GM18502 (cell line): ENCODE measurements at regions not wholly inside any gene's neighbourhood (a gene's known extent, or its start where the extent isn't known, plus 50 kb on each side); places are given as distances from the start of the nearest gene placed in this dataset.
A peak's percentile ranks its signal among the peaks of the same experiment; 100 is the strongest.
"Not testable (repeated sequence)": the region's sequence is repeated elsewhere in the genome, so short reads cannot be mapped to it uniquely, and the experiment has no call there.

Source experiments
- ATAC-seq: cut with Tn5 transposase; IDR thresholded peaks from one replicate; pipeline ENCODE4 v1.9.1; 2021; ENCODE audit warnings: mild to moderate bottlenecking; ENCODE audit not compliant: unreplicated experiment, poor library complexity

- no peak for ATAC-seq
Observed at GRCh38 chr11:97078443-97078842, 688.6 kb downstream of the JRKL start.

GRCh38 chr11:97079244-97079643 is 689.4 kb downstream of the JRKL start:
- no peak for ATAC-seq

DNA sequence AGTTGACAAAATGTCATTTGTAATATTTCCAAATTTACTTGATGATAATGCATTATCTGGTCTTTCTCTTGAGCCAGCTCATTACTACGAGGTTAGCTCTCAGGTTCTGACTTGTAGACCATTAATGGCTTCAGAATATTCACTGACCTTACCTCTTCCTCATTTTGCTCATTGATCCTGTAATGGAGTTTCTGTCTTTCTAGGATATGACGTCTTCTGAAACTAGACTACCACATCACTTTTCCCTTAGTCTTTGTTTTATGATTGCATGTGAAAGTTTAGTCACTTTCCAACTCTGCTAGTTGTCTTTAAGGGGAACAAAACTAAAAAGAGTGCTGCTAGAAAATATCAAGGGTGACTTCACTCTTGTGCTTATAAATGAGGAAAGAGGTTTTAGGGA is 697.6 kb downstream of the JRKL start:
- no peak for ATAC-seq

GRCh38 chr11:97092823-97093222 is 703.0 kb downstream of the JRKL start:
- no peak for ATAC-seq

DNA sequence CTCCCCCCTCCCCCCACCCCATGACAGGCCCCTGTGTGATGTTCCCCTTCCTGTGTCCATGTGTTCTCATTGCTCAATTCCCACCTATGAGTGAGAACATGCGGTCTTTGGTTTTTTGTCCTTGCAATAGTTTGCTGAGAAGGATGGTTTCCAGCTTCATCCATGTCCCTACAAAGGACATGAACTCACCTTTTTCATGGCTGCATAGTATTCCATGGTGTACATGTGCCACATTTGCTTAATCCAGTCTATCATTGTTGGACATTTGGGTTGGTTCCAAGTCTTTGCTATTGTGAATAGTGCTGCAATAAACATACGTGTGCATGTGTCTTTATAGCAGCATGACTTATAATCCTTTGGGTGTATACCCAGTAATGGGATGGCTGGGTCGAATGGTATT is 712.4 kb downstream of the JRKL start:
- ATAC-seq, result not testable (repeated sequence)

DNA sequence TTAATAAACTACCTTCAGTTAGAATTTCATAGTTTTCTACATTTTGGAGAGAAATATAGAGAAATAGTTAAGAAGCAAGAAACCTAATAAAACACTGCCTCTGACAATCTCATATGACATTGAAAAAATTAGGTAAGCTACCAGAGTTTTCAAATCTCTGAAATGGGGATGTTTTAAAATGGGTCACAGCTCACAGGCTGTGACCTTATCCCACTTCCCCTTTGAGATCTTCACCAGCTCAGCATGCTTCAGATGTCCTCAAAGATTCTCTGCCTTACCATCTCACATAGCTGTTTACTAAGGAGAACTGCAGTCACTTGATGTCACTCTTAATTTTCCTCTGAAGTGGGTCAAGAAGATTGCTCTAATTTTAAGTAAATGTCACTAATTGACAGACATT is 717.8 kb downstream of the JRKL start:
- ATAC-seq, result peak; percentile 41

GRCh38 chr11:97109078-97109477 is 719.3 kb downstream of the JRKL start:
- no peak for ATAC-seq

DNA sequence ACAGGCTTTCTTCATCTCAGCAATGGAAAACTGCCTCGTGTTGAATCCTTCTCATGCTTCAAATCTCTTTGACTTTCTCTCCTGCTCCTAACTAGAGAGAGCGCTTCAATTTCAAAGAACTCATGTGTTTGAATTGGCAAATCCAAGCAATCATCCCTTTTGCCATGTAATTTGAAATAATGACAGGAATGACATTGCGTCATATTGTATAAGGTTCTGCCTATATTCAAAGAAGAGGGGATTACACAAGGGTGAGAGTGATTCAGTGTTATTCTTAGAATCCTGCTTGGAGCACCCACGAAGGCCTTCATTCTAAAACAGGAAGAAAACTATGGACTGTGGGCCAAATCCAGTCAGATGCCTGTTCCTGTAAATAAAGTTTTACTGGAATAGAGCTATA is 720.6 kb downstream of the JRKL start:
- no peak for ATAC-seq

DNA sequence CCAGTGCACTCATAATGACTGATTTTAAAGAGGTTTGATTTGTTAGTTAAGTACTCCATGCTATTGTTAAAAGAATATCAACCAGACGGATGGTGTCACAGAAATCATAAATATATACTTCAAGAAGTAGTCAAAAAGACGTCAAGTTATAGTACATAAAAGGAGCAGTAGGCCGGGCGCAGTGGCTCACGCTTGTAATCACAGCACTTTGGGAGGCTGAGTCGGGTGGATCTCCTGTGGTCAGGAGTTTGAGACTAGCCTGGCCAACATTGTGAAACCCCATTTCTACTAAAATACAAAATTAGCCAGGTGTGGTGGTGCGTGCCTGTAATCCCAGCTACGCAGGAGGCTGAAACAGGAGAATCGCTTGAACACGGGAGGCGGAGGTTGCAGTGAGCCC is 721.7 kb downstream of the JRKL start:
- no peak for ATAC-seq

- ATAC-seq, result no peak
Observed at GRCh38 chr11:97118614-97119200, 728.9 kb downstream of the JRKL start.

- no peak for ATAC-seq
Observed at GRCh38 chr11:97123237-97123636, 733.4 kb downstream of the JRKL start.

DNA sequence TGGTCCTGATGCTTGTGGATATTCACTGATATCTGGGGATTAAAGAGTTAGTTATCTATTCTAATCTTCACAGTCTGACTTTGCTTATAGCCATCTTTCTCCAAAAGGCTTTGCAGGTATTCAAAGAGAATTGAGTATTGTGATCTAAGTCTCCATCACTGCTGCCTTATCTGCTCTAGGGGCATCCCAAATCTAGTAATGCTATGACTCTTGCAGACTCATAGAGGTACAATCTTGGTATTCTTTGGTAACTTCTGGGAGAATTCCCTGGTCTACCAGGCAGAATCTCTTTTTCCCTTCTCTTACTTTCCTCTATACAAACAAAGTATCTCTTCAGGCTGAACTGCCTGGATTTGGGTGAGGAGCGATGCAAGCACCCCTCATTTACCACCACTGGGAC is 746.3 kb downstream of the JRKL start:
- ATAC-seq, result peak; percentile 65

- ATAC-seq, result no peak
Observed at GRCh38 chr11:97140885-97141494, 751.2 kb downstream of the JRKL start.

DNA sequence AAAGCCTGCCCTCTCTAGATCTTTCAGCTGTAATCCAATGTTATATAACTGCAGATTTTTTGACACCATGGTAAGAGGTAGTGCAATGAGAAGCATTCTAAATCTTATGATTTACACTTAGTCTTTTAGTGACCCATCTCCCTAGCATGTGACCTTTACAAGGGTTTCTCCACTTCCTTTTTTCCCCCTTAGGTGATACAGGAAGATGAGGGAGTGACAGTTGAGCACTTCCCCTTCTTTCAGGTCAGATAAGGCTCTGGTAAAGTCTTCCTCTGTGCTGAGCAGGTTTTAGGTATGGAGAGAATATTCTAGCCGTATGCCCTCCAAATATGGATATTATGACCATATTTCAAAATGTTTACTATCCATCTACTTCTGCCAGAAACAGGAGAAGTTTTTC is 753.6 kb downstream of the JRKL start:
- ATAC-seq, result no peak

DNA sequence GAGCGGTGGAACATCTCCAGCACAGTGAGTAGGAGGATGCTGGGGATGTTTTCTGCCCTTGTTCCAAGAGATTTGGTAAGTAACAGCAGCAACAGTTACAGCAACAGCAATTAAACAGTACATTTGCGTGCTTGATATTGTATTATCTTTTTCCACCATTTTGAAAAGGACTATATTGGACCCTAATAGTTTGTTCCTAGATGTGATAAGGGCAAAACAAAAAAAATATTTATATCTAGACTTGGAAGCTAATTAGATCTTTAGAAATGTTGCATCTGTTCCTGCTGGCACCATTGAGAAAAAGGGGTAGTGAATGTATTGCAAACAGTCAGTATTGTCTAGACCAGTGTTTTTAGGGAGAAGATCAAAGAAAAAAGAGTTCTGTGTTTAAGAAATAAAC is 759.9 kb downstream of the JRKL start:
- ATAC-seq, result no peak

- no peak for ATAC-seq
Observed at GRCh38 chr11:97157221-97157740, 767.5 kb downstream of the JRKL start.

DNA sequence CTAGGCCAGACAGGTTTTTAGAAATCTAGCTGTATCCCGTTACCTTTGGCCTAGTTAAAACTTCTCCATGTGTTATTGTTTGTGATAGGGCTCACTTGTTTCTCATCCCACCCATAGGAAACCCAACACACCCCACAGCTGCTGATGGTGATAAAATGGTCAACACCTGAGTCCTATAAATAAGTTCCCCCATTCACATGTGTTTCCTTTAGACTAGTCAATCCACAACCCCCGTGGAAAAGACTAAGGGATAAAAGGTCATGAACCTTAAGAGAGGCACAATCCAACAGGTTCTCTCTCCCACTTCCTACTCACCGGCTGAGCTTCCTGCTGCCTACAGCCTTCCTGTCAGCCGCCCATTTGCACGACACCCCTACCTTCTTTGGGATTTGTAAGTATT is 768.4 kb downstream of the JRKL start:
- no peak for ATAC-seq

GRCh38 chr11:97163631-97164191 is 773.9 kb downstream of the JRKL start:
- no peak for ATAC-seq

DNA sequence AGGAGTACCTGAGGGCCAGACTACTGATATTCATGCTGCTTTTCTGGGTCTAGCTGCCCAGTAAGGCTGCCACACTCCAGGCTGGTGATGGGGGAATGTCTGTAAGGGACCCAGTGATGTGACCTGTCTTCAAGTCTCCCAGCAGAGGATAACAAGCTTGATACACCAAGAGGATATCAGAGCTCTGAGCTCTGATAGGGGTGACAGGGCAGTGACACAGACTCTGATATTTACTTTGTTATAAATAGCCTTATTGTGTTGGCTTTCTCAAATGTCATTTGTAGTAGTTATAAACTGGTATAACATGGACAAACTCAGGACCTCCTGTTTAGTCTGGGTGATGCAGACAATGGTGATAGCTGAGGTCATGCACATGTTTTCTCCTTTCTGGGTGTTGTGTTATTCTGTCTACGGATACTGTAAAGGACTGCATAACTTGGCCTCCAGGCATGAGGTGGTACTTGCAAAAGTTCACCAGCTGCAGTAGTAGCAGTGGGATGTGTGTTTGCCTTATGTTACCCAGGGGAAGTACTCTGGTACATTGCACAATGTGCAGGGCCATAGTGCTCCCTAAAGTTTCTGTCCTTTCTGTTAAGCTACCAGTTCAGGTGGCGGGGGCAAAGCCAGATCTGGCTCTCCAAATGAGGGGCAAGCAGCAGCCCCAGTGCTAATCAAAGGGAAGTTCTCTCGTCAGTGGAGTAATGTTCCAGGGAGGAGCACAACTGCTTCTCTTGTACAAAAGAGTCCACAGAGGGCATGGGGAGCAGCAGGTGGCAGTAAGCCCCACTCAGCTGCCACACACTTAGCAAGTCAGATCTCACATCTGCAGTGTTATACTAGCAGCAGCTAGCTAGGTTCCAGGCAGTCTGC is 812.2 kb downstream of the JRKL start:
- ATAC-seq, result no peak

- ATAC-seq, result no peak
Observed at GRCh38 chr11:97202613-97203292, 812.9 kb downstream of the JRKL start.
